ENCODE measurements at regions not wholly inside any gene's neighbourhood (a gene's known extent, or its start where the extent isn't known, plus 50 kb on each side); places are given as distances from the start of the nearest gene placed in this dataset.
"Not testable (repeated sequence)": the region's sequence is repeated elsewhere in the genome, so short reads cannot be mapped to it uniquely, and the experiment has no call there.

DNA sequence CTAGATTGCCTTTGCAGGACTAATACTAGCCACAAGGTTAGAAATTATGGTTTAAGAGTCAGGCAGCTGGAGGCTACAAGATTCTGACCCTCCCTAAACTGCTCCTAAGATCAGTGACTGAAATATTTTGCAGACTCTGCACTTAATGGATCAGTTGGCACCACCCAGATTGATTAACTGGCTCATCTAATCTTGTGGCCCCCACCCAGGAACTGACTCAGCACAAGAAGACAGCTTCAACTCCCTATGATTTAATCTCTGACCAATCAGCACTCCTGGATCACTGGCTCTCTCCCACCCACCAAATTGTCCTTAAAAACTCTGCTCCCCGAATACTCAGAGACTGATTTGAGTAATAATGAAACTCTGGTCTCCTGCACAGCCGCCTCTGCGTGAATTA lies 145.4 kb upstream of the LCORL start:
- no peaks in the 10 kb centered on the region for H3K36me3 Mint-ChIP-seq
- CTCF ChIA-PET (ENCODE audit: partially characterized antibody) = no interaction called here
- H3K4me3 Mint-ChIP-seq = no peak overlapping the region
- POLR2A ChIA-PET (ENCODE audit: partially characterized antibody) = no interaction called here
- no peaks in the 10 kb centered on the region for H3K9me3 ChIP-seq (ENCODE audit: control insufficient read depth in 1 of 2, low read length in 2 of 2)
- H3K27me3 ChIP-seq (ENCODE audit: insufficient read depth, low read length) = no peaks in the 10 kb centered on the region
- H3K36me3 ChIP-seq (ENCODE audit: insufficient read depth, low read length) = no peaks in the 10 kb centered on the region
- no peaks in the 10 kb centered on the region for H3K4me1 ChIP-seq (ENCODE audit: insufficient read depth, low read length)
- H3K4me3 ChIP-seq (ENCODE audit: low read length in 2 of 2) = no peak overlapping the region
- peaks cover 0 to 7% (median under 1%) of the 10 kb centered on the region in 8 donors for H3K9me3 Mint-ChIP-seq
- intact Hi-C loops (cut with micrococcal nuclease) = no loop called here
- no peak overlapping the region for H3K27ac ChIP-seq (ENCODE audit: low read depth, low read length)
- H3K27ac Mint-ChIP-seq = no peak overlapping the region
- peaks cover 11 to 12% of the 10 kb centered on the region in 2 donors for H3K27me3 Mint-ChIP-seq
- no peaks in the 10 kb centered on the region for H3K4me1 Mint-ChIP-seq
- no peak for DNase-seq

DNA sequence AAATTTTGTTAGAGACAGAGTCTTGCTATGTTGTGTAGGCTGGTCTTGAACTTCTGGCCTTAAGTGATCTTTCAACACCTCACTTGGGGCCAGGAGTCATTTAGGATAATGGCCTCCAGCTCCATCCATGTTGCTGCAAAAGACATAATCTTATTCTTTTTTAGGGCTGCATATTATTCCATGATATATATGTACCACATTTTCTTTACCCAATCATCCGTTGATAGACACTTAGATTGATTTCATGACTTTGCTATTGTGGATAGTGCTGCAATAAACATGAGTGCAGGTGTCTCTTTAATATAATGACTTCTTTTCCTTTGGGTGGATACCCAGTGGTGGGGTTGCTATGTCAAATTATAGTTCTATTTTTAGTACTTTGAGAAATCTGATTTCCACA lies 140.9 kb upstream of the LCORL start:
- ChIA-PET CTCF (ENCODE audit: partially characterized antibody) (no interaction called here), POLR2A (ENCODE audit: partially characterized antibody) (no interaction called here)
- H3K27me3 ChIP-seq (ENCODE audit: insufficient read depth, low read length) = no peaks in the 10 kb centered on the region
- DNase-seq = no peak
- H3K27ac ChIP-seq (ENCODE audit: low read depth, low read length) = no peak overlapping the region
- no peaks in the 10 kb centered on the region for H3K9me3 ChIP-seq (ENCODE audit: control insufficient read depth in 1 of 2, low read length in 2 of 2)
- intact Hi-C loops (cut with micrococcal nuclease) = no loop called here
- H3K4me1 ChIP-seq (ENCODE audit: insufficient read depth, low read length) = no peaks in the 10 kb centered on the region
- H3K36me3 ChIP-seq (ENCODE audit: insufficient read depth, low read length) = no peaks in the 10 kb centered on the region
- H3K36me3 Mint-ChIP-seq = no peaks in the 10 kb centered on the region
- no peak overlapping the region for H3K4me3 ChIP-seq (ENCODE audit: low read length in 2 of 2)
- H3K27me3 Mint-ChIP-seq = peaks cover 4% of the 10 kb centered on the region in 2 donors
- no peak overlapping the region for H3K27ac Mint-ChIP-seq
- no peaks in the 10 kb centered on the region for H3K4me1 Mint-ChIP-seq
- H3K4me3 Mint-ChIP-seq = no peak overlapping the region
- peaks cover 0 to 7% (median 2%) of the 10 kb centered on the region in 8 donors for H3K9me3 Mint-ChIP-seq

DNA sequence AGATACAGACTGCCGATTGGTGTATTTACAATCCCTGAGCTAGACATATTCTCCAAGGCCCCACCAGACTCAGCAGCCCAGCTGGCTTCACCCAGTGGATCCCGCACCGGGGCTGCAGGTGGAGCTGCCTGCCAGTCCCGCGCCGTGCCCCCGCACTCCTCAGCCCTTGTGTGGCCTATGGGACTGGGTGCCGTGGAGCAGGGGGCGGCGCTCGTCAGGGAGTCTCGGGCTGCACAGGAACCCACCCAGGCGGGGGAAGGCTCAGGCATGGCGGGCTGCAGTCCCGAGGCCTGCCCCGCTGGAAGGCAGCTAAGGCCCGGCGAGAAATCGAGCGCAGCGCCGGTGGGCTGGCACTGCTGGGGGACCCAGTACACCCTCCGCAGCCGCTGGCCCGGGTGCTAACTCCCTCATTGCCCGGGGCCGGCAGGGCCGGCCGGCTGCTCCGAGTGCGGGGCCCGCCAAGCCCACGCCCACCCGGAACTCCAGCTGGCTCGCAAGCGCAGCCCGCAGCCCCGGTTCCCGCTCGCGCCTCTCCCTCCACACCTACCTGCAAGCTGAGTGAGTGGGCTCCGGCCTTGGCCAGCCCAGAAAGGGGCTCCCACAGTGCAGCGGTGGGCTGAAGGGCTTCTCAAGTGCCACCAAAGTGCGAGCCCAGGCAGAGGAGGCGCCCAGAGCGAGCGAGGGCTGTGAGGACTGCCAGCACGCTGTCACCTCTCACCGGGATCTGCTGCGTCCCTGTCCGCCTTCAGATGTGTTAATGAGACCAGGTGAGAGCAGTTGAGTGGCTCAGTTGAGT lies 137.8 kb upstream of the LCORL start:
- intact Hi-C loops (cut with micrococcal nuclease); H3K27ac ChIP-seq (ENCODE audit: low read depth, low read length); H3K9me3 Mint-ChIP-seq; H3K4me3 ChIP-seq (ENCODE audit: low read length in 2 of 2); POLR2A ChIA-PET (ENCODE audit: partially characterized antibody); H3K27ac Mint-ChIP-seq; CTCF ChIA-PET (ENCODE audit: partially characterized antibody); H3K27me3 ChIP-seq (ENCODE audit: insufficient read depth, low read length); H3K4me3 Mint-ChIP-seq; H3K27me3 Mint-ChIP-seq; H3K36me3 ChIP-seq (ENCODE audit: insufficient read depth, low read length); H3K4me1 ChIP-seq (ENCODE audit: insufficient read depth, low read length); H3K9me3 ChIP-seq (ENCODE audit: control insufficient read depth in 1 of 2, low read length in 2 of 2); H3K4me1 Mint-ChIP-seq; H3K36me3 Mint-ChIP-seq; DNase-seq: not testable (repeated sequence)

DNA sequence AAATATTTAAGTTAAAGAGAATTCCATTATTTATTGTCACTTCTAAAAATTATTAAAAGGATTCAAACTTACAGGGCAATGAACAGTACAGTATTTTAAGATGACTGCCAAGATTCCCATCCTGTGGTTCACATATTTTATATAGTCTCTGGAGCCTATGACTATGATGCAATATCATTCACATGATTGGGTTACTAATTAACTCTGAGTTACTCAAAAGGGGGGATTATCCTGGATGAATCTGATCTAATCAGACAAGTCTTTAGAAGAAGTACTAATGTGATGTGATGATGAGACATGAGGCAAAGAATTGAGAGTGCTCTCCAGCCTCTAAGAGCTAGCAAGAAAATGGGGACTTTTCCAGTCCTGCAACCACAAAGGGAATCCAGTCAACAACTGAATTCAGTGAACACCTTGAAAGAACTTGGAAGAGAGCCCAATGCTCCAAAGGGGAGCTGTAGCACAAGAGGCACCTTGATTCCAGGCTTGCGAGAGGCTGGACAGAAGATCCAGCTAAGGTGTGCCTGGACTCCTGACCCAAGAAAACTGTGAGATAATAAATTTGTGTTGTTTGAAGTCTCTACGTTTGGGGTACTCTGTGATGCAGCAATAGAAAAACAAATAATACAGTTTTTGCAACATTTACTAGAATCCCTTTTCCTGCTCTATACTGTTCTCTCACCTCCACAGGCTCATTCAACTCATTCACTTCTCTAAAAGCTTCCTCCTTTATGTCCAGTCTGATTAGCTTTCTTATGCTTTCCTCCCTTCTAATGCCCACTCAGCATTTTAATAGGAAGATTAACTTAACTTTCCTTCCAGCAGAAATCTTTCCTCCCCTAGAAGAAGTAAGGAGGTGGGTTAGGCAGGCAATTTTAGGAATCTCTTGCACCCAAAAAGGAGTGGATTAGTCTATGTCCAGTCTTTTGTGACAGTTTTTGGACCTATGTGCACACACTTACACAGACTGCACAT lies 133.8 kb upstream of the LCORL start:
- no peak overlapping the region for H3K4me3 ChIP-seq (ENCODE audit: low read length in 2 of 2)
- no peaks in the 10 kb centered on the region for H3K36me3 ChIP-seq (ENCODE audit: insufficient read depth, low read length)
- Mint-ChIP-seq H3K9me3 (peaks cover 0 to 5% (median 0%) of the 10 kb centered on the region in 8 donors), H3K27ac (no peak overlapping the region), H3K27me3 (peaks cover under 1 to 2% of the 10 kb centered on the region in 2 donors), H3K36me3 (no peaks in the 10 kb centered on the region), H3K4me1 (no peaks in the 10 kb centered on the region), H3K4me3 (no peak overlapping the region)
- no peaks in the 10 kb centered on the region for H3K27me3 ChIP-seq (ENCODE audit: insufficient read depth, low read length)
- CTCF ChIA-PET (ENCODE audit: partially characterized antibody) = no interaction called here
- H3K27ac ChIP-seq (ENCODE audit: low read depth, low read length) = no peak overlapping the region
- POLR2A ChIA-PET (ENCODE audit: partially characterized antibody) = no interaction called here
- no peaks in the 10 kb centered on the region for H3K9me3 ChIP-seq (ENCODE audit: control insufficient read depth in 1 of 2, low read length in 2 of 2)
- H3K4me1 ChIP-seq (ENCODE audit: insufficient read depth, low read length) = no peaks in the 10 kb centered on the region
- intact Hi-C loops (cut with micrococcal nuclease) = no loop called here
- DNase-seq = no peak

DNA sequence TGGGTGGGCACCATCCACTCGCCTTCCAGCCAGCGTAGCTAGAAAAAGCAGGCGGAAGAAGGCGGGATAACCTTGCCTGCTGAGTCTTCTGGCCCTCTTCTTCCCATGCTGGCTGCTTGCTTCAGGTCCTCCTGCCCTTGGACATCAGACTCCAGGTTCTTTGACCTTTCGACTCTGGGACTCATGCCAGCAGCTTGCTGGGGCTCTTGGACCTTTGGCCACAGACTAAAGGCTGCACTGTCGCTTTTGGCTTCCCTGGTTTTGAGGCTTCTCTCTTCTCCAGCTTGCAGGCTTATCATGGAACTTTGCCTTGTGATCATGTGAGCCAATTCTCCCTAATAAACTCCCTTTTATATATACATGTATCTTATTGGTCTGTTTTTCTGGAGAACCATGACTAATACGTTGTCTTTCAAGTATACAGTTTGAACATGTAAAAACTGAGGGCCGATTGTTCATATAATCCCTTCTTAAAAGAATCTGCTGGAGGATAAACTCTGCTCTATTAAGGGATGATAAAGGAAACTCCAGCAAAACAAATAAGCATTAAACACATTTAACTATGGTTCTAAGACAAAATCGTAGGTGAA lies 116.6 kb upstream of the LCORL start:
- Histone ChIP-seq H3K27me3 (ENCODE audit: insufficient read depth, low read length) (no peaks in the 10 kb centered on the region), H3K4me3 (ENCODE audit: low read length in 2 of 2) (no peak overlapping the region), H3K36me3 (ENCODE audit: insufficient read depth, low read length) (no peaks in the 10 kb centered on the region), H3K9me3 (ENCODE audit: control insufficient read depth in 1 of 2, low read length in 2 of 2) (no peaks in the 10 kb centered on the region), H3K27ac (ENCODE audit: low read depth, low read length) (no peak overlapping the region), H3K4me1 (ENCODE audit: insufficient read depth, low read length) (no peaks in the 10 kb centered on the region)
- POLR2A ChIA-PET (ENCODE audit: partially characterized antibody) = no interaction called here
- no peak for DNase-seq
- Mint-ChIP-seq H3K27ac (no peak overlapping the region), H3K9me3 (peaks cover 0 to 10% (median 0%) of the 10 kb centered on the region in 8 donors), H3K4me1 (no peaks in the 10 kb centered on the region), H3K27me3 (peaks cover 4 to 5% of the 10 kb centered on the region in 2 donors), H3K4me3 (no peak overlapping the region), H3K36me3 (no peaks in the 10 kb centered on the region)
- CTCF ChIA-PET (ENCODE audit: partially characterized antibody) = interaction anchor here (1.2 kb wide), 1 partner anchor 9 kb away, joined by 3 read pairs; no protein-coding TSS in a partner anchor
- intact Hi-C loops (cut with micrococcal nuclease) = no loop called here

DNA sequence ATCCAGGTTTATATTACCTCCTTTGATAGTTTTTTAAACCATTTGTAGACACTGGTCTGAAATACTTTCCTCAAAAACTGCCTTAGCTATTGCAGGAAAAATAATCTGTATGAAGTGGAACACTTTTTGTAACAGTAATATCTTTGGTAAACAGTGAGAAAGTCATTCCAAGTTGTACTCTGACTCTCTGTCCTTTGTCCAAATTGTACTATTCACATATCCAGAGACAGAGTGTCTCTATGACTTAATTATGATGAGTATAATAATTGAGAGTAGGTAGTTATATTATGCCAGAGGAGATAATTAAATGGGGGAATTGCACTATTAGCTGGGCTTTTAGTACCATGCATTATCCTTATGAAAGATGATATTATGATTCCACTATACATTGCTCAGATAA lies 112.6 kb upstream of the LCORL start:
- Mint-ChIP-seq H3K36me3 (no peaks in the 10 kb centered on the region), H3K4me1 (no peaks in the 10 kb centered on the region), H3K4me3 (no peak overlapping the region), H3K9me3 (peaks cover 0 to 8% (median 0%) of the 10 kb centered on the region in 8 donors), H3K27me3 (peaks cover 11 to 12% of the 10 kb centered on the region in 2 donors), H3K27ac (no peak overlapping the region)
- Histone ChIP-seq H3K36me3 (ENCODE audit: insufficient read depth, low read length) (no peaks in the 10 kb centered on the region), H3K4me3 (ENCODE audit: low read length in 2 of 2) (no peak overlapping the region), H3K9me3 (ENCODE audit: control insufficient read depth in 1 of 2, low read length in 2 of 2) (no peaks in the 10 kb centered on the region), H3K27ac (ENCODE audit: low read depth, low read length) (no peak overlapping the region), H3K27me3 (ENCODE audit: insufficient read depth, low read length) (no peaks in the 10 kb centered on the region), H3K4me1 (ENCODE audit: insufficient read depth, low read length) (no peaks in the 10 kb centered on the region)
- CTCF ChIA-PET (ENCODE audit: partially characterized antibody) = no interaction called here
- POLR2A ChIA-PET (ENCODE audit: partially characterized antibody) = no interaction called here
- intact Hi-C loops (cut with micrococcal nuclease) = no loop called here
- no peak for DNase-seq

DNA sequence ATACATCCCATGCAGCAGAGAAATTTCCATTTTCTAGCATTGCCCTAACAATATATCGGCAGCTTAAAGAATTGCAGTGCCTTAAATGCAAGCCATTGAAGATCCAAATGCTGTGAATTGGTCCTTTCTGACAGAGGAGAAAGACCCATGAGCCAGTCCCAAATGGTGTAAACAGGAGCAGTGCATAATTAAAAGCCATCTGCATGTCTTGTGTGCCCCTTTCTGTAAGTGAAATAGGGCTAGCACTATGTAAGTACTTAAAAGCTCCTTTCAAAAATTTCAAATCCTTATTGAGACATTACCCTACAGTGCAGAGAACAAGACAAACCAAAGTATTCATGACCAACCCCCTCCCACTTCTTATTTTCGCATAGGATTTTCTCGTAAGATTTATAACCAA lies 108.7 kb upstream of the LCORL start:
- no peaks in the 10 kb centered on the region for H3K4me1 ChIP-seq (ENCODE audit: insufficient read depth, low read length)
- no peaks in the 10 kb centered on the region for H3K9me3 ChIP-seq (ENCODE audit: control insufficient read depth in 1 of 2, low read length in 2 of 2)
- Mint-ChIP-seq H3K4me3 (no peak overlapping the region), H3K9me3 (peaks cover 0 to 8% (median 0%) of the 10 kb centered on the region in 8 donors), H3K27me3 (peaks cover 15 to 17% of the 10 kb centered on the region in 2 donors), H3K27ac (no peak overlapping the region), H3K36me3 (no peaks in the 10 kb centered on the region), H3K4me1 (no peaks in the 10 kb centered on the region)
- H3K27me3 ChIP-seq (ENCODE audit: insufficient read depth, low read length) = no peaks in the 10 kb centered on the region
- intact Hi-C loops (cut with micrococcal nuclease) = no loop called here
- CTCF ChIA-PET (ENCODE audit: partially characterized antibody) = interaction anchor here (1.4 kb wide), 1 partner anchor 9 kb away, joined by 3 read pairs; no protein-coding TSS in a partner anchor
- POLR2A ChIA-PET (ENCODE audit: partially characterized antibody) = interaction anchor here (0.6 kb wide), 1 partner anchor 71 kb away, joined by 3 read pairs; no protein-coding TSS in a partner anchor
- H3K27ac ChIP-seq (ENCODE audit: low read depth, low read length) = no peak overlapping the region
- no peak for DNase-seq
- H3K4me3 ChIP-seq (ENCODE audit: low read length in 2 of 2) = no peak overlapping the region
- H3K36me3 ChIP-seq (ENCODE audit: insufficient read depth, low read length) = no peaks in the 10 kb centered on the region

Measured in CD4-positive, alpha-beta memory T cell (primary cell).